GM23338 (cell line): ENCODE measurements at regions not wholly inside any gene's neighbourhood (a gene's known extent, or its start where the extent isn't known, plus 50 kb on each side); places are given as distances from the start of the nearest gene placed in this dataset.
A peak's percentile ranks its signal among the peaks of the same experiment; 100 is the strongest.

Experiments used
- ATAC-seq: fragments of 200-7000 bp; cut with Tn5 transposase; 3 replicates; pipeline ENCODE4 v1.9.1; 2020
- DNase-seq: peaks from one replicate; pipeline ENCODE4 v3.0.0-alpha.2; 2015; ENCODE audit warnings: low spot score
- H2AFZ ChIP-seq: fragments of 200-600 bp; sonication (generic); 2 replicates; pipeline ENCODE4 v1.8.0; 2016; ENCODE audit warnings: antibody characterized with exemption, mild to moderate bottlenecking, moderate library complexity
- H3F3A ChIP-seq: fragments of 200-600 bp; sonication (generic); replicated peaks from 2 replicates; pipeline ENCODE4 v1.8.0; 2017; ENCODE audit warnings: antibody characterized with exemption, mixed run types, low read depth
- H3K27ac ChIP-seq: fragments of 200-600 bp; sonication (generic); 2 replicates; pipeline ENCODE4 v1.6.1; 2016; ENCODE audit warnings: low read depth
- H3K27me3 ChIP-seq: fragments of 200-600 bp; sonication (generic); 2 replicates; pipeline ENCODE4 v1.8.0; 2016; ENCODE audit warnings: mild to moderate bottlenecking, mixed run types, moderate library complexity; ENCODE audit not compliant: insufficient read depth
- H3K36me3 ChIP-seq: fragments of 200-600 bp; sonication (generic); 2 replicates; pipeline ENCODE4 v1.8.0; 2016; ENCODE audit warnings: mild to moderate bottlenecking; ENCODE audit not compliant: insufficient read depth
- H3K4me1 ChIP-seq: fragments of 200-600 bp; sonication (generic); 2 replicates; pipeline ENCODE4 v1.8.0; 2016; ENCODE audit warnings: mild to moderate bottlenecking, moderate library complexity; ENCODE audit not compliant: insufficient read depth
- H3K4me2 ChIP-seq: fragments of 200-600 bp; sonication (generic); 2 replicates; pipeline ENCODE4 v1.7.1; 2017; ENCODE audit warnings: mixed run types
- H3K4me3 ChIP-seq: fragments of 200-600 bp; sonication (generic); 2 replicates; pipeline ENCODE4 v1.6.1; 2016; ENCODE audit warnings: mixed run types
- H3K79me2 ChIP-seq: fragments of 200-600 bp; sonication (generic); replicated peaks from 2 replicates; pipeline ENCODE4 v1.8.0; 2017; ENCODE audit warnings: mild to moderate bottlenecking; ENCODE audit not compliant: insufficient read depth
- H3K9me2 ChIP-seq: fragments of 200-600 bp; sonication (generic); 2 replicates; pipeline ENCODE4 v1.8.0; 2017; ENCODE audit not compliant: insufficient read depth
- H4K20me1 ChIP-seq: fragments of 200-600 bp; sonication (generic); replicated peaks from 2 replicates; pipeline ENCODE4 v1.8.0; 2017; ENCODE audit warnings: mild to moderate bottlenecking; ENCODE audit not compliant: insufficient read depth
- H3K27ac Mint-ChIP-seq: 2 replicates; pipeline ENCODE4 v1.8.0; 2020; ENCODE audit warnings: inconsistent platforms, mild to moderate bottlenecking, moderate library complexity, mixed read lengths
- H3K27me3 Mint-ChIP-seq: 3 replicates; pipeline ENCODE4 v1.8.0; 2022; ENCODE audit warnings: low read depth, mild to moderate bottlenecking, moderate library complexity, mixed read lengths, inconsistent platforms; ENCODE audit not compliant: insufficient read depth, poor library complexity
- H3K36me3 Mint-ChIP-seq: 3 replicates; pipeline ENCODE4 v1.8.0; 2021; ENCODE audit warnings: low read depth, mild to moderate bottlenecking, inconsistent platforms, moderate library complexity, mixed read lengths
- H3K4me1 Mint-ChIP-seq: 3 replicates; pipeline ENCODE4 v1.8.0; 2020; ENCODE audit warnings: mild to moderate bottlenecking, inconsistent platforms, mixed read lengths
- H3K4me3 Mint-ChIP-seq: 3 replicates; pipeline ENCODE4 v1.8.0; 2021; ENCODE audit warnings: moderate library complexity, mild to moderate bottlenecking, inconsistent platforms, mixed read lengths
- H3K9me3 Mint-ChIP-seq: 3 replicates; pipeline ENCODE4 v1.8.0; 2020; ENCODE audit warnings: moderate library complexity, mild to moderate bottlenecking, inconsistent platforms, mixed read lengths
- CREB1 ChIP-seq: fragments of 250-450 bp; sonication (Bioruptor Pico); IDR thresholded peaks from 2 replicates; pipeline ENCODE4 v1.5.0; 2020; ENCODE audit warnings: low read depth, mild to moderate bottlenecking, moderate library complexity
- CTCF ChIP-seq, 2 experiments: fragments of 200-600 bp in 1 of 2; sonication (generic) in 1 of 2; conservative IDR thresholded peaks; 2 replicates each; pipeline versions ENCODE4 v1.5.1 to v1.6.1; 2016 to 2017; ENCODE audit warnings: antibody characterized with exemption in 2 of 2, low read depth in 2 of 2, mild to moderate bottlenecking in 2 of 2, moderate library complexity in 1 of 2
- EZH2phosphoT487 ChIP-seq: fragments of 200-600 bp; sonication (generic); IDR thresholded peaks from one replicate; pipeline ENCODE4 v1.8.1; 2018; ENCODE audit warnings: antibody characterized with exemption; ENCODE audit not compliant: unreplicated experiment
- JUNB ChIP-seq: IDR thresholded peaks from one replicate; pipeline ENCODE4 v1.6.1; 2016; ENCODE audit warnings: antibody characterized with exemption; ENCODE audit not compliant: unreplicated experiment
- NANOG ChIP-seq: IDR thresholded peaks from 2 replicates; pipeline ENCODE4 v1.6.1; 2016; ENCODE audit warnings: antibody characterized with exemption, borderline replicate concordance
- POLR2AphosphoS5 ChIP-seq: IDR thresholded peaks from 2 replicates; pipeline ENCODE4 v1.6.1; 2016; ENCODE audit warnings: antibody characterized with exemption, low read depth
- REST ChIP-seq: IDR thresholded peaks from one replicate; pipeline ENCODE4 v1.6.1; 2018; ENCODE audit warnings: antibody characterized with exemption; ENCODE audit not compliant: unreplicated experiment
- ZNF114 ChIP-seq: fragments of 250-450 bp; sonication (Bioruptor Pico); IDR thresholded peaks from 2 replicates; pipeline ENCODE4 v1.5.0; 2020; ENCODE audit warnings: mild to moderate bottlenecking, moderate library complexity
- ZNF331 ChIP-seq: fragments of 250-450 bp; sonication (Bioruptor Pico); IDR thresholded peaks from 2 replicates; pipeline ENCODE4 v1.5.0; 2020; ENCODE audit warnings: low read depth, mild to moderate bottlenecking, moderate library complexity
- ZNF462 ChIP-seq: fragments of 250-450 bp; sonication (Bioruptor Pico); IDR thresholded peaks from 2 replicates; pipeline ENCODE4 v1.5.0; 2020; ENCODE audit warnings: mild to moderate bottlenecking, moderate library complexity

GRCh38 chr18:46220116-46220515 lies 115.9 kb downstream of the HAUS1 start:
- DNase-seq, result no peak
- H3K79me2 ChIP-seq, result peaks cover 9% of the 10 kb centered on the region; the same call in 1 of the 2 replicates
- H3F3A ChIP-seq, result no peaks in the 10 kb centered on the region
- H3K4me3 ChIP-seq, result no peak overlapping the region
- TF ChIP-seq JUNB (no peak), REST (no peak), CREB1 (CRISPR knock-in tag) (no peak), ZNF114 (CRISPR knock-in tag) (no peak), NANOG (no peak), CTCF (conservative IDR thresholded peaks at IDR 0.05; ENCODE audit: low read depth in 2 of 2) (no peak), POLR2AphosphoS5 (no peak)
- Mint-ChIP-seq H3K27me3 (no peaks in the 10 kb centered on the region), H3K4me3 (no peak overlapping the region), H3K4me1 (peaks cover 16% of the 10 kb centered on the region), H3K9me3 (no peaks in the 10 kb centered on the region), H3K27ac (no peak overlapping the region), H3K36me3 (peaks cover 9% of the 10 kb centered on the region; the same call in 2 of the 3 replicates)
- H3K4me2 ChIP-seq, result no peak overlapping the region
- no peaks in the 10 kb centered on the region; the same call in none of the 2 replicates for H4K20me1 ChIP-seq
- ATAC-seq, result no peak
- H3K27me3 ChIP-seq, result no peaks in the 10 kb centered on the region
- H3K9me2 ChIP-seq, result no peaks in the 10 kb centered on the region
- H3K27ac ChIP-seq, result 0 out of 2 replicates have a peak overlapping the region, but pooled peaks have one; percentile 5
- no peak overlapping the region for H2AFZ ChIP-seq
- H3K36me3 ChIP-seq, result no peaks in the 10 kb centered on the region
- peaks cover 6% of the 10 kb centered on the region for H3K4me1 ChIP-seq

GRCh38 chr18:46222093-46222492 lies 117.9 kb downstream of the HAUS1 start:
- Mint-ChIP-seq H3K27ac (no peak overlapping the region), H3K36me3 (peaks cover under 1% of the 10 kb centered on the region; the same call in 1 of the 3 replicates), H3K4me1 (peaks cover 16% of the 10 kb centered on the region), H3K27me3 (no peaks in the 10 kb centered on the region), H3K4me3 (no peak overlapping the region), H3K9me3 (no peaks in the 10 kb centered on the region)
- no peaks in the 10 kb centered on the region for H3K27me3 ChIP-seq
- no peaks in the 10 kb centered on the region for H3K9me2 ChIP-seq
- peaks cover 6% of the 10 kb centered on the region for H3K4me1 ChIP-seq
- H3K79me2 ChIP-seq, result peaks cover 3% of the 10 kb centered on the region; the same call in 1 of the 2 replicates
- DNase-seq (no peak), ATAC-seq (no peak)
- H2AFZ ChIP-seq, result no peak overlapping the region
- H4K20me1 ChIP-seq, result no peaks in the 10 kb centered on the region; the same call in 1 of the 2 replicates
- H3K36me3 ChIP-seq, result no peaks in the 10 kb centered on the region
- H3K4me2 ChIP-seq, result no peak overlapping the region
- no peak overlapping the region for H3K4me3 ChIP-seq
- H3K27ac ChIP-seq, result no peak overlapping the region
- H3F3A ChIP-seq, result no peaks in the 10 kb centered on the region
- TF ChIP-seq EZH2phosphoT487, result no peak
- no peak for TF ChIP-seq ZNF331 (CRISPR knock-in tag)
- no peak for TF ChIP-seq ZNF462 (CRISPR knock-in tag)
